ENCODE measurements at regions not wholly inside any gene's neighbourhood (a gene's known extent, or its start where the extent isn't known, plus 50 kb on each side); places are given as distances from the start of the nearest gene placed in this dataset.

GRCh38 chr3:106342386-106342785 lies 473.6 kb upstream of the CBLB start:
- ATAC-seq, result no peak
- TF ChIP-seq POU6F1 (CRISPR knock-in tag; IDR thresholded peaks at IDR 0.05; ENCODE audit: borderline replicate concordance, low read depth), result no peak
- TF ChIP-seq ZNF70 (CRISPR knock-in tag; IDR thresholded peaks at IDR 0.05), result no peak
- TF ChIP-seq CREB5 (CRISPR knock-in tag; IDR thresholded peaks at IDR 0.05; ENCODE audit: low read depth), result no peak
- TF ChIP-seq BACH2 (CRISPR knock-in tag; IDR thresholded peaks at IDR 0.05; ENCODE audit: borderline replicate concordance), result no peak
- no peak for TF ChIP-seq ARNTL (CRISPR knock-in tag; IDR thresholded peaks at IDR 0.05; ENCODE audit: borderline replicate concordance, low read depth)
- no peak for TF ChIP-seq CSRNP3 (CRISPR knock-in tag; IDR thresholded peaks at IDR 0.05)
- TF ChIP-seq CSDC2 (CRISPR knock-in tag; IDR thresholded peaks at IDR 0.05), result no peak

- ATAC-seq, result no peak
- TF ChIP-seq CREB5 (CRISPR knock-in tag; IDR thresholded peaks at IDR 0.05; ENCODE audit: low read depth) (no peak), ZNF565 (CRISPR knock-in tag; conservative IDR thresholded peaks at IDR 0.05; ENCODE audit: low read depth) (no peak), SNAI2 (CRISPR knock-in tag; IDR thresholded peaks at IDR 0.05) (no peak), RARB (CRISPR knock-in tag; IDR thresholded peaks at IDR 0.05) (no peak), PATZ1 (CRISPR knock-in tag; IDR thresholded peaks at IDR 0.05; ENCODE audit: borderline replicate concordance) (no peak), GLIS3 (CRISPR knock-in tag; IDR thresholded peaks at IDR 0.05) (no peak), PPARA (CRISPR knock-in tag; IDR thresholded peaks at IDR 0.05; ENCODE audit: borderline replicate concordance) (no peak), ZFP30 (CRISPR knock-in tag; IDR thresholded peaks at IDR 0.05) (no peak), ARNTL (CRISPR knock-in tag; IDR thresholded peaks at IDR 0.05; ENCODE audit: borderline replicate concordance, low read depth) (no peak), ZFP3 (CRISPR knock-in tag; IDR thresholded peaks at IDR 0.05) (no peak), POU6F1 (CRISPR knock-in tag; IDR thresholded peaks at IDR 0.05; ENCODE audit: borderline replicate concordance, low read depth) (no peak), BACH2 (CRISPR knock-in tag; IDR thresholded peaks at IDR 0.05; ENCODE audit: borderline replicate concordance) (no peak), OSR1 (CRISPR knock-in tag; IDR thresholded peaks at IDR 0.05) (no peak), CSRNP3 (CRISPR knock-in tag; IDR thresholded peaks at IDR 0.05) (no peak), CSDC2 (CRISPR knock-in tag; IDR thresholded peaks at IDR 0.05) (no peak), ZNF70 (CRISPR knock-in tag; IDR thresholded peaks at IDR 0.05) (no peak), TOX (CRISPR knock-in tag; IDR thresholded peaks at IDR 0.05; ENCODE audit: borderline replicate concordance) (no peak), ZNF8 (CRISPR knock-in tag; IDR thresholded peaks at IDR 0.05) (no peak), TSHZ2 (CRISPR knock-in tag; IDR thresholded peaks at IDR 0.05) (no peak), TCF4 (CRISPR knock-in tag; IDR thresholded peaks at IDR 0.05; ENCODE audit: borderline replicate concordance) (no peak)
Measured at GRCh38 chr3:106343811-106344210, 475.0 kb upstream of the CBLB start.

Data from SK-N-SH treated with all-trans-retinoic acid at 6 μM for 48 hours (cell line).